ENCODE measurements at regions not wholly inside any gene's neighbourhood (a gene's known extent, or its start where the extent isn't known, plus 50 kb on each side); places are given as distances from the start of the nearest gene placed in this dataset.
A peak's percentile ranks its signal among the peaks of the same experiment; 100 is the strongest.
"Not testable (repeated sequence)": the region's sequence is repeated elsewhere in the genome, so short reads cannot be mapped to it uniquely, and the experiment has no call there.

DNA sequence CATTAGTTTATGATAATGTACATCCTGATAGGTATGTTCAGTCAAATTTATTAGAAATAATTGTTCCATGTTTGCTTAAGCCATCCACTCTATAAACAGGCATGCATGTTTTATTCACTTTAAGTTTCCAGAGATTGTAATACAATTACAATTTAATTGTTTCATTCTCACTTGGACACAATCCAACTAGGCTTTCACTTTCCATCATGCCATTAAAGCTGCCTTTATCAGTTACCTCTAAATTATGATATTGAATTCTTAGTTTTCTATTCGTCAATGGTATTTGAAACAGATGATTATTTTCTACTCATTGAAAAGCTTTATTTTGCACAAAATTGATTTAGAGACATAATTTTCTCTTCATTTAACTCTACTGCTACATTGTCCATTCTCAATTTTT is 1196.3 kb downstream of the RAPGEF2 start:
- DNase-seq = no peak

DNA sequence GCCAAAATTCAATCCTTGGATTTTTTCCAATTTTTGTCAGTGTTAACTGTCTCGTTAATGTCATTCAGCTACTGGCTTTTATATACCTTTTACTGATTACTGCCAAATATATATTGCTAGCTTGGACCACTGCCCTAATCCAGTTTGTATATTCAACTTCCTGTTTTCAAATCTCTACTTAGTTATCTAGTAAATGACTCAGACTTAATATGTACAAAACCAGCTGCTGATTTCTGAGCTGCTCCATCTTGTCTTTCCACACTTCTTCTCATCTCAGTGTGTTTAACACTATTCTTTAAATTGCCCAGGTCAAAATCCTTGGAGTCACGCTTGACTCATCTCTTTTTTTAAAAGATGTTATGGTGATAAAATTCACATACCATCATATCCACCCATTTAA is 1196.7 kb downstream of the RAPGEF2 start:
- DNase-seq = no peak

DNA sequence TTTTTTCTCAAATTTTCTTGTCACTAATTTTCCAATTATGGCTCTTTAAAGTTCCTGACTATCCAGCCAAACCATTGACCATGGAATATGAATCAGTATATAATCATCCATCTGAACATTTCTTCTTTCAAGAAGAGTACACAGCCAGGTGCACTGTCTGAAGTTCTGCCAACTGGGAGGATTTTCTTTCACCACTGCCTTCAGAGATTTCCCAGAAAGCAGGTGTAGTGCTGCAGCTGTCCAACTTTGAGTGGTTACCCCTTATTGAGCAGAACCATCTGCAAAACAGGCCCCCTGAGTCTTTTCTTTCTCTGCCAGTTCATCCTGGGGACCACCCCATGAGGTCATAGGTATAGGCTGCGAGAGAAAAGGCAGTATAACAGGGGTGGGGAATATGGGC is 1213.2 kb downstream of the RAPGEF2 start:
- no peak for DNase-seq

DNA sequence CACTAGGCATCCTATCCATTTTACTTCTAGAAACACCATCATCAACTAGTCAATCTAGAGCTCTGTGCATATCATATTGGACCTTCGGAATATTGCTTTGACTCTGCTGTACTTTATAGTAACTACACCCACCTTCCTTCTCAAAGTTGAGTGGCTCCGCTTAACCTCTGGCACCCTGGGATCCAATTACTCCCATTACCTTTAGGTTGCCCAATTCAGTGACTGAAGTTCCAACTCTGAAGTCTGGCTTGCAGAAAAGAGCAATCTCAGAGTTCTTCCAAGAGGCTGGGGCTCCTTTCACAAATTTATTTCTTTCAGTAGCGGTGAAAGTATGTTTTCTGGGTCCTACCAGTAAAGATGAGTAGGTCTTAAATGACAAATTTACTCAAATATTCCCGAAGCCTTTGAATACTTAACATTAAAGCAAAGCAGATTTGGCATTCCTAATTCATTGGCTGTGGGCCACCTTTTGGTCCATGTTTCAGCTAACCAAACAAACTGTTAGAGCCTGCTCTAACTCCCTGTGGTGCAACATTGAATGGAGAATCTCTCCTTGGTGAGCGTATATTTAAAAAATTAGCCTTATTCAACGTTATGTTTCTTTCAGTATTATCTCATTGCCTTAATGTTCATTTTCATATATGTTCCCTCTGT is 1215.8 kb downstream of the RAPGEF2 start:
- DNase-seq = no peak

DNA sequence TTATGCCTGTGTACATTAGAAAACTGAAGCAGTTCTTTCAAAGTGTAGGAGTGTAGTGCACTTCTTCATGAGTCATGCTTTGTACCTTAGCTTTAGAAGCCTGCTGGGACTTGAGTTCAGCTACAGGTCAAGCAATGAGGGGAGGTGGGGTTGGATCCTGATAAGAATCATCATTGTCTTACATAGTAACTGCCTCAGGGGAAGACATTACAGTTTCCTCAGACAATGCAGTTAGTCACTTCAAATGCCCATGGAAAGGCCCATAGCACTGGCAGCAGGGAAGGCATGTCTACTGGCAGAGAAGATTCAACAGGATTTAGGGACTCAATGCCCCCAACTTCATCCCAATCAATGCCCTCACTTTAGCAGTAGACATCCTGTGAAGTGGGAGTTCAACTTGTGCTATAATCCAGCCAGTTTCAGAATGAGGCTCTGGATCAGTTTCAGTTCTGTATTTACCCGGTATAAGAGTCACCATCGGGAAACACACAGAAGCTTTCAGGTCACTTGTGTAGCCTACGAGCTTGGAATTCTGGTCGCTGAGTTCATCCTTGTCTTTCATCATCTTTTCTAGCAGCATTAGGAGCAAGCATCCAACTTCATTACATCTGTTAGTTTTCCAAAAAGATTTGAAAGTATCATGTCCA is 1216.5 kb downstream of the RAPGEF2 start:
- no peak for DNase-seq

DNA sequence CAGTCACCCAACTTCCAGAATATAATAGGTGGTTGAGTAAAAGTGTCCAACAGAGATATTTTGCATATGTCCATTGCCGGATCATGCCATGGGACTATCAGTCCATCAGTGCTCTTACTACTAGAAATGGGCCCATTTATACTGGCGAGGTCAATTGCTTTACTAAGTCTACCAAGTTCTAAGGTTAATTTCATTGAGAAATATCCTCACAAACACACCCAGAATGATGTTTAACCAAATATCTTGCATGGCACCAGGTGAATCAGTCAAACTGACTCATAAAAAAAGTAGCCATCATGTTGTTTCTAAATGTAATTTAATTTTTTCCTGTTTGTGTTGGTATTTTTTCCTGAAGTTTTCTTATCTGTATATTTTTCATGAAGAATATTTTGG is 1217.0 kb downstream of the RAPGEF2 start:
- DNase-seq = no peak

DNA sequence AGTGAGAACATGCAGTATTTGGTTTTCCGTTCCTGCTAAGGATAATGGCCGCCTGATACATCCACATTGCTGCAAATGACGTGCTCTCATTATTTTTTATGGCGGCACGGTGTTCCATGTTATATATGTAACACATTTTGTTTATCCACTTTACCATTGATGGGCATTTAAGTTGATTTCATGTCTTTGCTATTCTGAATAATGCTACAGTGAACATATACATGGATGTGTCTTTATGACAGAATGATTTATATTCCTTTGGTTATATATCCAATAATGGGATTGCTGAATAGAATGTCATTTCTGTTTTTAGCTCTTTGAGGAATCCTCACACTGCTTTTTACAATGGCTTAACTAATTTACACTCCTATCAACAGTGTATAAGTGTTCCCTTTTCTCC is 1223.2 kb downstream of the RAPGEF2 start:
- no peak for DNase-seq

DNA sequence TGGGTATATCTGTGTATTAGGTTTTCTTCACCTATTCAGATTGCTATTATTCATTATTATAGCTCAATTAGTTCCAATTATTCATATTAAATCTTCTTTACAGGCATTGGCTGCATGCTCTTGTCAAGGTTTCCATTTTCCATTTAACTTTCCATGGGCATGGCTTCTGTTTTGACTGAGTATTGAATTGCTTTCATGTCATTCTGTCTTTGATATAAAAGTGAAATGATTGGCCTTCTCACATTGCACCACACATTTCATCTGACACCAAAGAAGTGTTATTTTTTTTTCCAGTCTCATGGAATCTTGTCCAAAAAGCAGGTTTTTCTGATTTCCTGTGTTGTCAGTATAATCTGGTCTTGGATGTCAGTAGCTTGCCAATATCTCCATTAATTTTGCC is 1244.3 kb downstream of the RAPGEF2 start:
- no peak for DNase-seq

DNA sequence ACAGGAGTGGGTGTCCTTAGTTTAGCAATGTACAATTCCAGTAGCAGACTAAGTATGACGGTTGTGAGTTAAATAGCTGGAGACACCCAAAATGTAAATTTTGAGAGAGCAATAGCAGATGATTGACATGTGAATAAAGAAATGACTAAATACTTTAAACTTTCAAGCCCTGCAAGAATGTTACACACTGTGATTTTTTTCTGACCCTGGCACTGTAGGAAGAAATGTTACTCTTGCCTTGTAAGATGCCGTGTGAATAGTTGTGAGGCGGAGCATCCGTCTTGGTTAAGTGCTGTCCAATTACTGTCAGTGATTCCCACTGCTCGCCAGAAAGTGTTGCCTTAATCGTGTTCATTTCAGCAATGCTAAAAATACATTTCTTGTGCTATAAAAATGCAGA is 1248.1 kb downstream of the RAPGEF2 start:
- no peak for DNase-seq

DNA sequence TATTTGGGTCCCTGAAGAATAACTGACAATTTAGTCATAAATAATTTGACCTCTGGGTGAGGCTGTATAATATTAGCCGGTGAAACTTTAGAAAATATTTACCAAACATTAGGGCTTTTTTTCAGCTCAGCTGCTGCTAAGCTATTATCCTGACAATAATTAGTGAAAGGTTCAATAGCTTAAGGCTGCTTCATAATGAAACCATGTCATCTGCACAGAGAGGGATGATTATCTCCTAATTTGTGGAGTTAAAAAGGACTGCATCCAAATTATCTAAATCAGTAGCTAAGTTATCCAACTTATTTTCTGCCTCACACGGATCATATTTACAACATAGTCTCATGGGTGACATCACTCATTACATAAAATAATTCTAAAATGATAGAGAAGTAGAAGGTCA is 1249.8 kb downstream of the RAPGEF2 start:
- DNase-seq = no peak

DNA sequence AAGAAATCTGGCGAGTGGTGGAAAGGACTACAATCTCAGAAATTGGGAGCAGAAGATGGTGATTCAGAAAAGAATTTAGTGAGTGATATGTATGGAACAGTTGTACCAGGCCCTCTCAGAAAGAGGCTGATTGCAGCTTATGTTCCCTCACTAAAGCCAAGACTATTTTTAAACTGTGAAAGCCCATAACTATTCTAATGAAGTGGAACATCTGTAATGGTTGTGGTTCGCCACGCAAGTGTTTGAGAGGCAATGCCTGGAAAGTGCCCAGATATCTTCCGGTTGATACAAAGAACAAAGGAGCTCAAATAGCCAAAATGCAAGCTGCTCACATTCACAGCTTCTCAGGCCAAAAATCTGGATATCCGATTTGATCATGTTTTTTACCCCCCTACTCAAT is 1250.7 kb downstream of the RAPGEF2 start:
- DNase-seq = peak in 11 of 58 donors; percentile 0 to 56 (median 4)

DNA sequence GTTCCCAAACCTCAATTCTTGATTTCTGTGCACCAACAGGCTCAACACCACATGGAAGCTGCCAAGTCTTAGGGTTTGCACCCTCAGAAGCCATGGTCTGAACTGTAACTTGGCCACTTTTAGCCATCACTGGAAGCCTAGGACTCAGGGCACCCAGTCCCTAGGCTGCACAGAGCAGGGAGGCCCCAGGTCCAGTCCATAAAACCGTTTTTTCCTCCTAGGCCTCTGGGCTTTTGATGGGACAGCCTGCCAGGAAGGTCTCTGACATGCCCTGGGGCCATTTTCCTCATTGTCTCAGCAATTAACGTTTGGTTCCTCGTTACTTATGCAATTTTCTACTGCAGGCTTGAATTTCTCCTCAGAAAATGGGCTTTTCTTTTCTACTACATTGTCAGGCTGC is 1259.6 kb downstream of the RAPGEF2 start:
- no peak for DNase-seq

DNA sequence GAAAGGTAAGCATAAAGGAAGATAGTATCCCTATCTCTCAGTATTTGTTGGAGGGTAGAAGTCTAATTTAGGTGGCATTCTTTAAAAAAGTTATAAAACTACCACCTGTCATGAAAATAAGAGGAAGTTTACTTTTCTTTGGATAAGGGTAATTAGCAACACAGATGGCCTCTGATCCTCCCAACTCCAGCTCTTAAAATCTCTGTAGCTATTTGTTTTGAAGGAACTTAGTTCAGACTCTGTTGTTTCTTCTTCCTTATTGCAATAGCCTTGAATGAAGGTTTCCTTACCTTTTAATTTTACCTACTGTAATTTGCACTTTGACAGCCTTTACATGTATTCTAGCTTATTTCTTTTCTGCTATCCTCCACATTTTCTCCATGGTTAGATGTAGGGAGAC is 1261.3 kb downstream of the RAPGEF2 start:
- DNase-seq = no peak

DNA sequence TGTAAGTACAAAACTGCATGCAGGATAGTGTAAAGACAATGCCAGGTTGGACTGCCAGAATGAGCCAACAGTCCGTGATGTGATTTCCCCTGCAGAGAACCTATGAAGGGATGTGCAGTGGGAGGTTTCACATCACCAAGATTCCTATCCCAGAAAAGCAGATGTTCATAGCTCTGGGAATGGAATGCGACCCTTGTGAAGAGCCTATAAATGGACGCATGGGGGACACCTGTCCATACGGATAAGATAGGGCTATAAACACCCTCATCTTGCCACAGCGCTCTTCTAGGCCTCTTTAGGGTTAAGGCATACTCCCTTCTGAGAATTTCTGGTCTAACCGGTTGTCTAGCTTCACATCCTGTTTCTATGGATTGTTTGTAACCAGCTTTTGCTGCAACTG is 1261.8 kb downstream of the RAPGEF2 start:
- not testable (repeated sequence) for DNase-seq

DNA sequence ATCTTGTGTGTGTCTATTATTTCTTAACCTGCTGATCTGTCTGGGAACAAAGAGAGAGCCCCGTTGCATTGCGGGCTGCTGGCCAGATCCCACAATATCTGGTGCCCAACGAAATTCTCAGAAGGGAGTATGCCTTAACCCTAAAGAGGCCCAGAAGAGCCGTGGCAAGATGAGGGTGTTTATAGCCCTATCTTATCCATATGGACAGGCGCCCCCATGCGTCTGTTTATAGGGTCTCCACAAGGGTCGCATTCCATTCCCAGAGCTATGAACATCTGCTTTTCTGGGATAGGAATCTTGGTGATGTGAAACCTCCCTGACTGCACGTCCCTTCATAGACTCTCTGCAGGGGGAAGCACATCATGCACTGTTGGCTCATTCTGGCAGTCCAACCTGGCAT is 1262.5 kb downstream of the RAPGEF2 start:
- DNase-seq = not testable (repeated sequence)

DNA sequence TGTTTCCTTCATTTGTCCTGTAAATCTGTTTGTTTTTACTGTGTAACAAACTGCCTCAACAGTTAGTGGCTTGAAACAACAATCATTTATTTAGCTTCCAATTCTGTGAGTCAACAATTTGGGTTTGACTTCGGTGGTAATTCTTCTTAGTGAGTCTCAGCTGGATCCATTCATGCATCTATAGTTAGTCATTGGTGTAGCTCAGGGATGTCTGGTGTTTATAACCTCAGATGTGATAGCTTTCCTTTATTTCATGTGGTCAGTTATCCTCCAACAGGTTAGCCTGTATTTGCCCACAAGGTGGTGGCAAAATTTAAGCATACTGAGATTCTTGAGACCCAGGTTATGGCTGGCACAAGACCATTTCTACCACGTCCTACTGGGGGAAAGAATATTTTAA is 1267.2 kb downstream of the RAPGEF2 start:
- DNase-seq = no peak

DNA sequence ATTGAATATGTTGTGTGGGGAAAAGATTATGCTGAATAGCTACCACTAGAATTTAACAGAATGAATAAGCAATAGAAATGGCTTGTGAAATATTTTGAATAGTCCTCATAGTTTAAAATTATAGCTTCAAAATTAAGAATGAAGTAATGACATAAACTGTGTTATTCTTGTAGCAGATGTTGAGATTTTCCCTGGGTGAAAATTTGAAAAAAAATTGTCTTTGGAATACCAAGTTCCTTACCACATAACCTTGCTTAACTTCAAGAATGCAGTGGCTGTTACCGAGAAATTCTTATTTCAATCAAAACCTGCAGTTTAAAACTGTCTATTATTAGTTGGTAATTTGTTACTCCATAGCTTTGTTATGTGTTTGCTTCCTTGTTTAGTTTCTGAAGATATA is 1268.6 kb downstream of the RAPGEF2 start:
- DNase-seq = no peak

DNA sequence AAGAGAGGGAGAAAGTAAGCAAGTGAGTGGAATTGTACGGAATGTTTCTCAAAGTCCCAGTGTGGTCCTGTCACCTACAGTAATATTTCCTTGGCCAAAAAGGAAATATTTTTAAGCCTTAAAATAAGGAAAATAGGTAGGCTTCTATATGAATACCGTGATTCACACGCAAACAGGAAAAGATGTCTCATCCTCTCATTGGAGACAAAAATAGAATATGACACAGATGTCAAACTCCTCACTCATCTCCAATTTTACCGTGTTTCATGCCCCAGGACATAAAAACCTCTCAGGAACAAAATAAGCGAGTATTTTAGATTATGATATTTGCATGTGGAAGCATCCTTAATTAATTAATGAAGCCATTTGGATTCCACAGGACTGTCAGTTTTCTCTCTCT is 1269.5 kb downstream of the RAPGEF2 start:
- no peak for DNase-seq

DNA sequence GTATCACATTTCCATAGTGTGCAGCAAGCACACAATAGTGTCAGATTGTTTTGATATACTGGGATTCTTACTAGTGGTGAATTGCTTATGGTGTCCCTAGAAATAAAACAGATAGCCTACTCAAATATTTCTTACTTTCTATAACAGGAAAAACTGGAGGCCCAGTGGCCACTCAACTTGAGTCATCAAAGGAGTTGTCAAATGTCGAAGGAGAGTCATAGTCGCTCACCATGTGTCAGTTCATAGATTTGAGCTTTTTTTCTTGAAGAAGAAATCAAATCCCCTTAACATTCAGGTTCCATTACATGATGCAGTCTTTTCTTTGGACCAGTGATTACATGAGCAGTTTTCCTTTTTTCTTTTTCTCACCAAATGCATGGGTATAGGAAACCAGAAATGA is 1271.0 kb downstream of the RAPGEF2 start:
- no peak for DNase-seq

DNA sequence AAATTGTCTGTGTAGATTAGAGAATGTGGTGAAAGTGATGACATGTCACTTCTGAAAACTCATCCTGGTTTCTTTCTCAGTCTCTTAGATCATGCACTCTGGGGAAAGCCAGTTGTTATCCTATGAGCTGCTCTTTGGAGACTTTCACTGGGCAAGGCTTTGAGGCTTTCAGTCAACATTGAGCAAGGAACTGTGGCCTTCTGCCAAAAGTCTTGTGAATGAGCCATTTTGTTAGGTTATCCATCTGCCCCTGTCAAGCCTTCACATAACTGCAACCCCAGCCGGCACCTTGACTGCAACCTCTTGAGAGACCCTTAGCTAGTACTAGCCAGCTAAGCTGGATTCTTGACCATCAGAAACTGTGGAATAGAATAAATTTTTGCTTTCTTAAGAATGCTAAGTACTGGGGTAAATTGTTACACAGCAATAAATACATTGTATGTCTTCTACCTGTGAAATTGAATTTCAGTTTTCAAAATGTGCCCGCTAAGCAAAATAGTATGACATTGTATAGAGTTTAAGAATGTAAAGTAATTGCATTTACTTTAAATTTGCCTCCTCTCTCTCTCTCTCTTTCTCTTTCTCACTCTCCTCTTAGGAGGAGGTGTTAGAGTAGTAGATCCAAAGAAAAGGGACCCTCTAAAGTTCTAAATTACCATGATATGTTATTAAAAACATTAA is 1273.0 kb downstream of the RAPGEF2 start:
- no peak for DNase-seq

DNA sequence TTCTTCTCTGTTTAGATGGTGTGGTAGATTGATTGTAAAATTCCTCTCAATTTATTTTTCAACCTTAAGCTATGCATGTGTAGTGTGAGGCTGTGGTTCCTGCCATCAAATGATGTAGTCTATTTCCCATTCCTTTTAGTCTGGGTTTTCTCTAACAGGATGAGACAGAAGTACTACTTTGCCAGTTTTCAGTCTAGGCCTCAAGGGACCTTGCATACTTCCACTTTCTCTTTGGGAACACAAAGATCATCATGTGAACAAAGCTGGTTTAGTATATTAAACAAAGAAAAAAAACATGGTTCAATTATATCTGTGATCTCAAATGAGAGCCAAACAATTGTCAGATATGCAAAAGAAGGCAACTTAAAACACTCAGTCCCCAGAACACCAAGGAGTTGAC is 1284.0 kb downstream of the RAPGEF2 start:
- DNase-seq = no peak

DNA sequence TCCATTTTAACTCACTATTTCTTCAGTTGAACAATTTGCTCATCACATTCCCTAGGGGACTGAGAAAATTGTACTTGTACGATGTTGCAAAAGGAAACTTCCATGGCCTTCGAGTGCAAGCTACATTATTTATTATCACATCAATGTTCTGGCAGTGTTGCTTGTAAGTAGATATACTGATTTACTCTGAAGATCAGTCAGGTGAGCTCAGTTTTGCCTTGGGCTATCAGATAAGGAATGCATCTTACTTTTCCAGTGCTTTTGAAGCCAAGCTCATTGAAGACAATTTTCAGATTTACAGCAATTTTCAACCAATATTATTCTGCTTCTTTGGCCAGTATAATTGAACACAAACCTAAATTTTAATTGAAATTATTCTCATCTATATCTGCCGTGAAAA is 1296.9 kb downstream of the RAPGEF2 start:
- DNase-seq = no peak

DNA sequence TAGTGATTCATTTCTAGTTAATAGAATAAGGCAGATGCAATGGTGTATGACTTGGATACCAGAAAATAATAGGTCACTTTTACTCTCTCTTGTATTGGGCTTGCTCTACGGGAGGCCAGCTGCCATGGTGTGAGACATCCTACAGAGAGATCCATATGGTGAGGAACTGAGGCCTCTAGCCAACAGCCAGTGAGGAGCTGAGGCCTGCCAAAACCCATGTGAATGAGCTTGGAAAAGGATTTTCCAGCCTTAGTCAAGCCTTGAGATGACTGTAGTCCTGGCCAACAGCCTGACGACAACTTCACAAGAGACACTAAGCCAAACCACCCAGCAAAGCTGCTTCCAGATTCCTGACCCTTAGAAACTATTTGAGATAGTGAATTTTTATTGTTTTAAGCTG is 1300.2 kb downstream of the RAPGEF2 start:
- DNase-seq = peak in 6 of 58 donors; percentile 1 to 40 (median 6)

Data from anterior cingulate cortex (tissue), 58 donors.